IMR-90 (cell line): ENCODE measurements at regions not wholly inside any gene's neighbourhood (a gene's known extent, or its start where the extent isn't known, plus 50 kb on each side); places are given as distances from the start of the nearest gene placed in this dataset.

Experiments used
- ATAC-seq: fragments of 200-7000 bp; cut with Tn5 transposase; 2 replicates; pipeline ENCODE4 v1.9.1; 2020; ENCODE audit warnings: low read depth, mild to moderate bottlenecking, moderate library complexity
- BruUV-seq: library from RNA; stranded (reverse); fragments of 400-500 nt; replicated peaks from 2 replicates; lab custom pipeline; 2021; lab: Mats Ljungman, UMichigan
- CTCF ChIA-PET: fragments of 300-600 bp; formaldehyde crosslinking; extraction: SDS; loops from one replicate; lab custom pipeline; 2021; ENCODE audit warnings: antibody characterized with exemption; lab: Yijun Ruan, JAX
- POLR2A ChIA-PET: fragments of 300-600 bp; sonication (Branson Sonifier 250); formaldehyde crosslinking; loops from one replicate; lab custom pipeline; 2022; ENCODE audit warnings: antibody characterized with exemption; ENCODE audit not compliant: unreplicated experiment; lab: Charles Lee
- DNase-seq: peaks from one replicate; pipeline ENCODE4 v3.0.0; 2013
- H2AFZ ChIP-seq: replicated peaks from 2 replicates; pipeline ENCODE3; 2013; ENCODE audit warnings: low read length, mild to moderate bottlenecking; ENCODE audit not compliant: poor library complexity
- H2AK5ac ChIP-seq: 2 replicates; pipeline ENCODE4 v1.6.1; 2013; ENCODE audit warnings: low read depth, low read length, inconsistent platforms
- H2AK9ac ChIP-seq: replicated peaks from 2 replicates; pipeline ENCODE3; 2013; ENCODE audit warnings: mild to moderate bottlenecking, low read depth, low read length, moderate library complexity; ENCODE audit not compliant: poor library complexity
- H2BK120ac ChIP-seq: 2 replicates; pipeline ENCODE4 v1.6.1; 2013; ENCODE audit warnings: low read depth, low read length, inconsistent platforms
- H2BK15ac ChIP-seq: 3 replicates; pipeline ENCODE4 v1.6.1; 2013; ENCODE audit warnings: low read depth, low read length, inconsistent platforms
- H2BK20ac ChIP-seq: 2 replicates; pipeline ENCODE4 v1.6.1; 2013; ENCODE audit warnings: low read depth, mild to moderate bottlenecking, inconsistent platforms, low read length, moderate library complexity
- H2BK5ac ChIP-seq: 2 replicates; pipeline ENCODE4 v1.6.1; 2013; ENCODE audit warnings: mild to moderate bottlenecking, low read depth, low read length, inconsistent platforms; ENCODE audit not compliant: poor library complexity, severe bottlenecking
- H3K14ac ChIP-seq: replicated peaks from 2 replicates; pipeline ENCODE4 v1.6.1; 2013; ENCODE audit warnings: low read depth, low read length, inconsistent platforms
- H3K18ac ChIP-seq: 2 replicates; pipeline ENCODE4 v1.6.1; 2013; ENCODE audit warnings: low read depth, low read length, control low read depth
- H3K23ac ChIP-seq: 2 replicates; pipeline ENCODE4 v1.6.1; 2013; ENCODE audit warnings: low read depth, low read length, inconsistent platforms
- H3K27ac ChIP-seq: 2 replicates; pipeline ENCODE4 v1.5.1; 2013; ENCODE audit warnings: mild to moderate bottlenecking, control low read depth, low read length; ENCODE audit not compliant: insufficient read depth
- H3K27me3 ChIP-seq: 2 replicates; pipeline ENCODE4 v1.6.1; 2013; ENCODE audit warnings: low read length; ENCODE audit not compliant: control insufficient read depth, insufficient read depth
- H3K36me3 ChIP-seq: 2 replicates; pipeline ENCODE4 v1.6.1; 2013; ENCODE audit warnings: low read length, mixed read lengths; ENCODE audit not compliant: control insufficient read depth, insufficient read depth
- H3K4ac ChIP-seq: 2 replicates; pipeline ENCODE4 v1.6.1; 2013; ENCODE audit warnings: low read depth, low read length, inconsistent platforms
- H3K4me1 ChIP-seq: 2 replicates; pipeline ENCODE4 v1.6.1; 2013; ENCODE audit warnings: low read length, mixed read lengths; ENCODE audit not compliant: control insufficient read depth, insufficient read depth
- H3K4me2 ChIP-seq: 2 replicates; pipeline ENCODE4 v1.6.1; 2013; ENCODE audit warnings: low read depth, mild to moderate bottlenecking, control low read depth, low read length, moderate library complexity
- H3K4me3 ChIP-seq: 2 replicates; pipeline ENCODE4 v1.5.1; 2013; ENCODE audit warnings: low read depth, mild to moderate bottlenecking, control low read depth, low read length, moderate library complexity; ENCODE audit not compliant: insufficient read depth
- H3K56ac ChIP-seq: 2 replicates; pipeline ENCODE4 v1.6.1; 2013; ENCODE audit warnings: low read length, inconsistent platforms; ENCODE audit not compliant: insufficient read depth; ENCODE audit errors: extremely low read depth
- H3K79me1 ChIP-seq, 2 experiments: 2 replicates each; pipeline ENCODE4 v1.6.1; 2013; ENCODE audit warnings: low read length in 2 of 2, inconsistent platforms in 1 of 2, low read depth in 1 of 2
- H3K9ac ChIP-seq: 2 replicates; pipeline ENCODE4 v1.6.1; 2013; ENCODE audit warnings: low read depth, low read length, control low read depth
- H3K9me1 ChIP-seq: 2 replicates; pipeline ENCODE4 v1.6.1; 2013; ENCODE audit warnings: low read length, inconsistent platforms; ENCODE audit not compliant: insufficient read depth
- H3K9me3 ChIP-seq: 2 replicates; pipeline ENCODE4 v1.6.1; 2013; ENCODE audit warnings: low read length; ENCODE audit not compliant: control insufficient read depth, insufficient read depth
- H4K20me1 ChIP-seq: 2 replicates; pipeline ENCODE4 v1.6.1; 2013; ENCODE audit warnings: low read length, inconsistent platforms; ENCODE audit not compliant: insufficient read depth
- H4K5ac ChIP-seq: 2 replicates; pipeline ENCODE4 v1.6.1; 2013; ENCODE audit warnings: mild to moderate bottlenecking, low read depth, low read length, control low read depth
- H4K8ac ChIP-seq, 2 experiments: 2 replicates each; pipeline ENCODE4 v1.6.1; 2013; ENCODE audit warnings: low read depth in 2 of 2, low read length in 2 of 2, control low read depth in 1 of 2, inconsistent platforms in 1 of 2
- H4K91ac ChIP-seq: 2 replicates; pipeline ENCODE4 v1.6.1; 2013; ENCODE audit warnings: low read depth, low read length, inconsistent platforms; ENCODE audit not compliant: insufficient read depth
- BHLHE40 ChIP-seq: fragments of 150-350 bp; IDR thresholded peaks from 2 replicates; pipeline ENCODE4 v1.6.1; 2016; ENCODE audit warnings: mild to moderate bottlenecking, low read depth, low read length
- CEBPB ChIP-seq: IDR thresholded peaks from 2 replicates; pipeline ENCODE4 v1.6.1; 2012; ENCODE audit warnings: low read depth, low read length, improper control_type of control experiment
- CHD1 ChIP-seq: IDR thresholded peaks from 2 replicates; pipeline ENCODE4 v1.6.1; 2012; ENCODE audit warnings: low read depth, low read length, improper control_type of control experiment
- CTCF ChIP-seq: conservative IDR thresholded peaks from 2 replicates; pipeline ENCODE4 v1.5.1; 2012; ENCODE audit warnings: mild to moderate bottlenecking, low read depth, low read length, improper control_type of control experiment
- ELK1 ChIP-seq: fragments of 150-350 bp; IDR thresholded peaks from 2 replicates; pipeline ENCODE4 v1.6.1; 2016; ENCODE audit warnings: low read depth, mild to moderate bottlenecking, low read length, moderate library complexity, borderline replicate concordance
- MAFK ChIP-seq: IDR thresholded peaks from 2 replicates; pipeline ENCODE4 v1.6.1; 2012; ENCODE audit warnings: low read depth, low read length, improper control_type of control experiment
- MXI1 ChIP-seq: IDR thresholded peaks from 2 replicates; pipeline ENCODE4 v1.6.1; 2012; ENCODE audit warnings: low read depth, mild to moderate bottlenecking, low read length, moderate library complexity, borderline replicate concordance
- NFE2L2 ChIP-seq: fragments of 150-350 bp; IDR thresholded peaks from 2 replicates; pipeline ENCODE4 v1.6.1; 2016; ENCODE audit warnings: low read depth, mild to moderate bottlenecking, low read length
- POLR2A ChIP-seq: IDR thresholded peaks from 2 replicates; pipeline ENCODE4 v1.6.1; 2012; ENCODE audit warnings: mild to moderate bottlenecking, low read depth, low read length
- RCOR1 ChIP-seq: IDR thresholded peaks from 2 replicates; pipeline ENCODE4 v1.6.1; 2012; ENCODE audit warnings: mild to moderate bottlenecking, low read length, improper control_type of control experiment; ENCODE audit not compliant: insufficient replicate concordance
- RFX5 ChIP-seq: IDR thresholded peaks from 2 replicates; pipeline ENCODE4 v1.8.0; 2012; ENCODE audit warnings: low read depth, mild to moderate bottlenecking, low read length, moderate library complexity
- SMC3 ChIP-seq: fragments of 150-350 bp; IDR thresholded peaks from 2 replicates; pipeline ENCODE4 v1.6.1; 2016; ENCODE audit warnings: low read depth, mild to moderate bottlenecking, antibody characterized with exemption, low read length, moderate library complexity
- USF2 ChIP-seq: fragments of 150-350 bp; IDR thresholded peaks from 2 replicates; pipeline ENCODE4 v1.6.1; 2017; ENCODE audit warnings: mild to moderate bottlenecking, antibody characterized with exemption, low read length, low read depth
- WGBS, 2 experiments: methylation state at CpG; one replicate each; pipeline versions ENCODE4 v1.1.5 to v1.1.7; 2013; ENCODE audit warnings: missing lambda C conversion rate in 2 of 2; ENCODE audit not compliant: insufficient read length in 1 of 2; ENCODE audit errors: extremely low coverage in 2 of 2; 5-methylcytosine and 5-hydroxymethylcytosine counted together
- dilution Hi-C: fragments of 300-500 bp; cut with HindIII; formaldehyde crosslinking; loops from one replicate; pipeline ENCODE4 v1.14.3; 2018; ENCODE audit warnings: low sequenced_read_pairs; ENCODE audit not compliant: unreplicated experiment
- in situ Hi-C: fragments of 300-500 bp; cut with MboI; formaldehyde crosslinking; loops from 3 replicates; pipeline ENCODE4 v1.14.3; 2019; ENCODE audit warnings: low sequenced_read_pairs, inconsistent platforms, mixed read lengths
- intact Hi-C: fragments of 100-400 bp; cut with micrococcal nuclease; formaldehyde crosslinking; loops from 2 replicates; pipeline ENCODE4 v1.10.0; 2022

GRCh38 chr18:11548916-11549551, 60.4 kb upstream of the SLC35G4 start (continued):
- TF ChIP-seq CHD1 = no peak
- no peak for TF ChIP-seq BHLHE40
- no peak for TF ChIP-seq RCOR1
- TF ChIP-seq RFX5 = no peak

- no peaks in the 10 kb centered on the region for H3K36me3 ChIP-seq
- ChIA-PET CTCF (interaction anchor here (0.6 kb wide), 1 partner anchor 690 kb away, joined by 4 read pairs; no protein-coding TSS in a partner anchor), POLR2A (no interaction called here)
- no peak overlapping the region for H2BK20ac ChIP-seq
- no peak overlapping the region for H2AK9ac ChIP-seq
- no peak overlapping the region for H3K4ac ChIP-seq
- no peak overlapping the region for H4K8ac ChIP-seq
- H3K4me1 ChIP-seq = no peaks in the 10 kb centered on the region
- H3K79me1 ChIP-seq = no peaks in the 10 kb centered on the region
- H3K23ac ChIP-seq = no peak overlapping the region
- no peak overlapping the region for H3K4me3 ChIP-seq
- TF ChIP-seq USF2 (no peak), BHLHE40 (no peak), ELK1 (no peak), CHD1 (no peak), NFE2L2 (no peak), CEBPB (no peak), SMC3 (no peak), RCOR1 (no peak), MAFK (no peak), POLR2A (no peak), MXI1 (no peak), CTCF (no peak)
- no peak overlapping the region for H2BK5ac ChIP-seq
- in situ Hi-C loops = no loop called here
- H3K9me1 ChIP-seq = no peaks in the 10 kb centered on the region
- H3K4me2 ChIP-seq = no peak overlapping the region
- H4K91ac ChIP-seq = no peak overlapping the region
- ATAC-seq (no peak), DNase-seq (no peak)
- dilution Hi-C loops = no loop called here
- no peak overlapping the region for H2BK120ac ChIP-seq
- H3K14ac ChIP-seq = no peak overlapping the region
- H3K9me3 ChIP-seq = peaks cover 9% of the 10 kb centered on the region
- no CpG with 5 or more reads among the region's 1 CpG for WGBS, 2 experiments
- H3K18ac ChIP-seq = no peak overlapping the region
- no peak overlapping the region for H2AFZ ChIP-seq
- no peak overlapping the region for H4K5ac ChIP-seq
- intact Hi-C loops = no loop called here
- no peak overlapping the region for H3K56ac ChIP-seq
- H3K27ac ChIP-seq = no peak overlapping the region
- H3K27me3 ChIP-seq = peaks cover 6% of the 10 kb centered on the region
- BruUV-seq = no TSS peak
- H2BK15ac ChIP-seq = no peak overlapping the region
- H2AK5ac ChIP-seq = no peak overlapping the region
- H3K9ac ChIP-seq = no peak overlapping the region
- no peaks in the 10 kb centered on the region for H4K20me1 ChIP-seq
These were observed 61.0 kb upstream of the SLC35G4 start for GRCh38 chr18:11548396-11548795.
